ENCODE measurements at regions not wholly inside any gene's neighbourhood (a gene's known extent, or its start where the extent isn't known, plus 50 kb on each side); places are given as distances from the start of the nearest gene placed in this dataset.

- H3K36me3 Mint-ChIP-seq (ENCODE audit: low read depth), result no peaks in the 10 kb centered on the region
Observed at GRCh38 chr1:165036403-165036802, 320.1 kb downstream of the LMX1A start.

GRCh38 chr1:165034136-165034809, 322.2 kb downstream of the LMX1A start:
- TF ChIP-seq, protein P1, sequence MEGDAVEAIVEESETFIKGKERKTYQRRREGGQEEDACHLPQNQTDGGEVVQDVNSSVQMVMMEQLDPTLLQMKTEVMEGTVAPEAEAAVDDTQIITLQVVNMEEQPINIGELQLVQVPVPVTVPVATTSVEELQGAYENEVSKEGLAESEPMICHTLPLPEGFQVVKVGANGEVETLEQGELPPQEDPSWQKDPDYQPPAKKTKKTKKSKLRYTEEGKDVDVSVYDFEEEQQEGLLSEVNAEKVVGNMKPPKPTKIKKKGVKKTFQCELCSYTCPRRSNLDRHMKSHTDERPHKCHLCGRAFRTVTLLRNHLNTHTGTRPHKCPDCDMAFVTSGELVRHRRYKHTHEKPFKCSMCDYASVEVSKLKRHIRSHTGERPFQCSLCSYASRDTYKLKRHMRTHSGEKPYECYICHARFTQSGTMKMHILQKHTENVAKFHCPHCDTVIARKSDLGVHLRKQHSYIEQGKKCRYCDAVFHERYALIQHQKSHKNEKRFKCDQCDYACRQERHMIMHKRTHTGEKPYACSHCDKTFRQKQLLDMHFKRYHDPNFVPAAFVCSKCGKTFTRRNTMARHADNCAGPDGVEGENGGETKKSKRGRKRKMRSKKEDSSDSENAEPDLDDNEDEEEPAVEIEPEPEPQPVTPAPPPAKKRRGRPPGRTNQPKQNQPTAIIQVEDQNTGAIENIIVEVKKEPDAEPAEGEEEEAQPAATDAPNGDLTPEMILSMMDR (IDR thresholded peaks at IDR 0.05; ENCODE audit: unreplicated experiment in 3 of 3), result no peak
- Mint-ChIP-seq H3K27ac (no peak overlapping the region), H3K9me3 (no peaks in the 10 kb centered on the region), H3K4me3 (no peak overlapping the region), H3K27me3 (ENCODE audit: low read depth) (peaks cover 5% of the 10 kb centered on the region), H3K4me1 (no peaks in the 10 kb centered on the region), H3K36me3 (ENCODE audit: low read depth) (no peaks in the 10 kb centered on the region)

More at GRCh38 chr1:165036403-165036802, 320.1 kb downstream of the LMX1A start:
- Mint-ChIP-seq H3K9me3 (no peaks in the 10 kb centered on the region), H3K27ac (no peak overlapping the region), H3K4me3 (no peak overlapping the region), H3K27me3 (ENCODE audit: low read depth) (peaks cover 5% of the 10 kb centered on the region), H3K4me1 (no peaks in the 10 kb centered on the region)
- TF ChIP-seq, protein P1 (IDR thresholded peaks at IDR 0.05; ENCODE audit: unreplicated experiment in 3 of 3), result no peak

GRCh38 chr1:165031001-165031400, 325.5 kb downstream of the LMX1A start:
- H3K4me3 Mint-ChIP-seq, result no peak overlapping the region
- no peaks in the 10 kb centered on the region for H3K36me3 Mint-ChIP-seq (ENCODE audit: low read depth)
- TF ChIP-seq, protein P1 (IDR thresholded peaks at IDR 0.05; ENCODE audit: unreplicated experiment in 3 of 3), result no peak
- no peak overlapping the region for H3K27ac Mint-ChIP-seq
- H3K9me3 Mint-ChIP-seq, result no peaks in the 10 kb centered on the region
- H3K4me1 Mint-ChIP-seq, result no peaks in the 10 kb centered on the region
- peaks cover 5% of the 10 kb centered on the region for H3K27me3 Mint-ChIP-seq (ENCODE audit: low read depth)

GRCh38 chr1:165025805-165026204, 330.7 kb downstream of the LMX1A start:
- H3K36me3 Mint-ChIP-seq (ENCODE audit: low read depth), result no peaks in the 10 kb centered on the region
- no peaks in the 10 kb centered on the region for H3K4me1 Mint-ChIP-seq
- H3K4me3 Mint-ChIP-seq, result no peak overlapping the region

DNA sequence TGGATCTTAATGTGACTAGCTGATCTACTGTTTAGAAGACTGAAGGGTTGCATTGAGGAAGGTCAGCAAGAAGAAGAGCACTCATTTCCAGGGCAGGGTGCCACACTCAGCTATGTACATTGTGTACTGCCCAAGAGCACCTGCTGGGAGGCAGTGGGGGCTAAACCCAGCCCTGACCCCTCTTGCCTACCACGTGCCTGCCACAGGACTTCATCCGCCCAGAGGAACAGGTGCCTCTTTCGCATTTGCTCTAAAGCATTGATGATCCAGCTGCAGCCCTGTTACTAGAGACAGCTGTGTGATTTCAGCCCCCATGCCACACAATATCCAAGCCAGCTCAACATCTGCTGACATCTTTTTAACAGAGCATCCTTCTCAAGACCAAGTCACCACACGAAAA, 341.8 kb downstream of the LMX1A start:
- H3K4me1 Mint-ChIP-seq, result peaks cover 17% of the 10 kb centered on the region
- H3K4me3 Mint-ChIP-seq, result no peak overlapping the region
- H3K36me3 Mint-ChIP-seq (ENCODE audit: low read depth), result no peaks in the 10 kb centered on the region
- TF ChIP-seq, protein P1 (IDR thresholded peaks at IDR 0.05; ENCODE audit: unreplicated experiment in 3 of 3), result no peak
- H3K27me3 Mint-ChIP-seq (ENCODE audit: low read depth), result peaks cover 4% of the 10 kb centered on the region
- peaks cover 24% of the 10 kb centered on the region for H3K9me3 Mint-ChIP-seq
- H3K27ac Mint-ChIP-seq, result no peak overlapping the region

More at GRCh38 chr1:165025805-165026204, 330.7 kb downstream of the LMX1A start:
- Mint-ChIP-seq H3K27ac (no peak overlapping the region), H3K27me3 (ENCODE audit: low read depth) (no peaks in the 10 kb centered on the region), H3K9me3 (peaks cover 15% of the 10 kb centered on the region)
- TF ChIP-seq, protein P1 (IDR thresholded peaks at IDR 0.05; ENCODE audit: unreplicated experiment in 3 of 3), result no peak

GRCh38 chr1:165011991-165012531, 344.5 kb downstream of the LMX1A start:
- H3K27me3 Mint-ChIP-seq (ENCODE audit: low read depth), result no peaks in the 10 kb centered on the region

More at GRCh38 chr1:165011991-165012531, 344.5 kb downstream of the LMX1A start:
- TF ChIP-seq, protein P1 (IDR thresholded peaks at IDR 0.05; ENCODE audit: unreplicated experiment in 3 of 3), result no peak
- H3K9me3 Mint-ChIP-seq, result peaks cover 6% of the 10 kb centered on the region
- H3K27ac Mint-ChIP-seq, result peak overlapping the region in 2 of 3 experiments; percentile 75 to 78
- no peak overlapping the region for H3K4me3 Mint-ChIP-seq
- H3K4me1 Mint-ChIP-seq, result peaks cover 17% of the 10 kb centered on the region
- H3K36me3 Mint-ChIP-seq (ENCODE audit: low read depth), result no peaks in the 10 kb centered on the region
